Thoracic aorta (tissue), 2 donors: ENCODE measurements at regions not wholly inside any gene's neighbourhood (a gene's known extent, or its start where the extent isn't known, plus 50 kb on each side); places are given as distances from the start of the nearest gene placed in this dataset.

Experiments used
- ATAC-seq: fragments of 150-250 bp; one replicate; pipeline ENCODE4 v1.8.0; 2017; ENCODE audit warnings: low read depth; ENCODE audit not compliant: insufficient number of reproducible peaks, low FRiP score
- DNase-seq: peaks from one replicate; pipeline ENCODE4 v3.0.0-alpha.2; 2020; ENCODE audit warnings: low spot score
- H3K27ac ChIP-seq, 2 donors: fragments of 200-600 bp; sonication (generic); 1 replicate in 1 of 2; 2 replicates in 1 of 2; pipeline ENCODE4 v1.5.1; 2016; ENCODE audit warnings: mild to moderate bottlenecking in 2 of 2, moderate library complexity in 2 of 2
- H3K27me3 ChIP-seq: fragments of 200-600 bp; sonication (generic); replicated peaks from 2 replicates; pipeline ENCODE4 v1.6.0; 2016; ENCODE audit warnings: mild to moderate bottlenecking; ENCODE audit not compliant: insufficient read depth
- H3K36me3 ChIP-seq: fragments of 200-600 bp; sonication (generic); one replicate; pipeline ENCODE4 v1.5.1; 2016
- H3K4me1 ChIP-seq, 2 donors: fragments of 200-600 bp; sonication (generic); 1 replicate in 1 of 2; 2 replicates in 1 of 2; pipeline versions ENCODE4 v1.5.1 to v1.6.0; 2016; ENCODE audit warnings: low read depth in 2 of 2, mild to moderate bottlenecking in 1 of 2; ENCODE audit not compliant: control insufficient read depth in 1 of 2
- H3K4me3 ChIP-seq: fragments of 200-600 bp; sonication (generic); 2 replicates; pipeline ENCODE4 v1.5.1; 2016; ENCODE audit warnings: mild to moderate bottlenecking
- H3K9me3 ChIP-seq: fragments of 200-600 bp; sonication (generic); 2 replicates; pipeline ENCODE4 v1.5.1; 2016
- CTCF ChIP-seq: fragments of 200-600 bp; sonication (generic); IDR thresholded peaks from one replicate; pipeline ENCODE4 v1.5.1; 2019; ENCODE audit warnings: antibody characterized with exemption

- no peaks in the 10 kb centered on the region for H3K4me1 ChIP-seq
- no peaks in the 10 kb centered on the region for H3K36me3 ChIP-seq
- no peaks in the 10 kb centered on the region for H3K27me3 ChIP-seq
- ATAC-seq (no peak), DNase-seq (no peak)
- no peaks in the 10 kb centered on the region for H3K9me3 ChIP-seq
- no peak for TF ChIP-seq CTCF
- H3K4me3 ChIP-seq, result no peak overlapping the region
- no peak overlapping the region for H3K27ac ChIP-seq
These were observed 486.5 kb downstream of the ARAP2 start for GRCh38 chr4:35757836-35758235.

- no peak for ATAC-seq
- no peak overlapping the region for H3K27ac ChIP-seq
- no peaks in the 10 kb centered on the region for H3K27me3 ChIP-seq
- TF ChIP-seq CTCF, result no peak
- H3K36me3 ChIP-seq, result no peaks in the 10 kb centered on the region
- no peak overlapping the region for H3K4me3 ChIP-seq
- no peaks in the 10 kb centered on the region for H3K9me3 ChIP-seq
- H3K4me1 ChIP-seq, result no peaks in the 10 kb centered on the region
- DNase-seq, result no peak
These were observed 483.5 kb downstream of the ARAP2 start for GRCh38 chr4:35760807-35761206.

- Histone ChIP-seq H3K9me3 (no peaks in the 10 kb centered on the region), H3K27me3 (no peaks in the 10 kb centered on the region), H3K36me3 (no peaks in the 10 kb centered on the region), H3K4me1 (no peaks in the 10 kb centered on the region), H3K27ac (no peak overlapping the region), H3K4me3 (no peak overlapping the region)
- no peak for TF ChIP-seq CTCF
- DNase-seq (no peak), ATAC-seq (no peak)
These were observed 472.7 kb downstream of the ARAP2 start for GRCh38 chr4:35771571-35771970.

- H3K27me3 ChIP-seq, result no peaks in the 10 kb centered on the region
- no peaks in the 10 kb centered on the region for H3K36me3 ChIP-seq
- H3K27ac ChIP-seq, result no peak overlapping the region
- no peak for TF ChIP-seq CTCF
- ATAC-seq, result no peak
- H3K4me1 ChIP-seq, result no peaks in the 10 kb centered on the region
- H3K9me3 ChIP-seq, result no peaks in the 10 kb centered on the region
- no peak for DNase-seq
- H3K4me3 ChIP-seq, result no peak overlapping the region
These were observed 472.0 kb downstream of the ARAP2 start for GRCh38 chr4:35772291-35772690.

- no peaks in the 10 kb centered on the region for H3K9me3 ChIP-seq
- H3K27me3 ChIP-seq, result no peaks in the 10 kb centered on the region
- no peaks in the 10 kb centered on the region for H3K36me3 ChIP-seq
- no peak overlapping the region for H3K27ac ChIP-seq
- no peak for TF ChIP-seq CTCF
- ATAC-seq, result no peak
- H3K4me1 ChIP-seq, result no peaks in the 10 kb centered on the region
- no peak overlapping the region for H3K4me3 ChIP-seq
- no peak for DNase-seq
These were observed 454.3 kb downstream of the ARAP2 start for GRCh38 chr4:35789899-35790574.
